ENCODE measurements at regions not wholly inside any gene's neighbourhood (a gene's known extent, or its start where the extent isn't known, plus 50 kb on each side); places are given as distances from the start of the nearest gene placed in this dataset.

DNA sequence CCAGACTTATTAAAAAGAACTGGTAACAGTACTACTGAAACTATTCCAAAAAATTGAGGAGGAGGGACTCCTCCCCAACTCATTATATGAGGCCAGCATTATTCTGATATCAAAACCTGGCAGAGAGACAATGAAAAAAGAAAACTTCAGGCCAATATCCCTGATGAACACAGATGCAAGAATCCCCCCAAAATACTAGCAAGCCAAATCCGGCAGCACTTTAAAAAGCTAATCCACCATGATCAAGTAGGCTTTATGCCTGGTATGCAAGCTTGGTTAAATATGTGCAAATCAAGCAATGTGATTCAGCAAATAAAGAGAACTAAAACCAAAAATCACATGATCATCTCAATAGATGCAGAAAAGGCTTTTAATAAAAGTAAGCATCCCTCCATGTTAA lies 2271.0 kb upstream of the C9orf72 start:
- TF ChIP-seq, protein P1, sequence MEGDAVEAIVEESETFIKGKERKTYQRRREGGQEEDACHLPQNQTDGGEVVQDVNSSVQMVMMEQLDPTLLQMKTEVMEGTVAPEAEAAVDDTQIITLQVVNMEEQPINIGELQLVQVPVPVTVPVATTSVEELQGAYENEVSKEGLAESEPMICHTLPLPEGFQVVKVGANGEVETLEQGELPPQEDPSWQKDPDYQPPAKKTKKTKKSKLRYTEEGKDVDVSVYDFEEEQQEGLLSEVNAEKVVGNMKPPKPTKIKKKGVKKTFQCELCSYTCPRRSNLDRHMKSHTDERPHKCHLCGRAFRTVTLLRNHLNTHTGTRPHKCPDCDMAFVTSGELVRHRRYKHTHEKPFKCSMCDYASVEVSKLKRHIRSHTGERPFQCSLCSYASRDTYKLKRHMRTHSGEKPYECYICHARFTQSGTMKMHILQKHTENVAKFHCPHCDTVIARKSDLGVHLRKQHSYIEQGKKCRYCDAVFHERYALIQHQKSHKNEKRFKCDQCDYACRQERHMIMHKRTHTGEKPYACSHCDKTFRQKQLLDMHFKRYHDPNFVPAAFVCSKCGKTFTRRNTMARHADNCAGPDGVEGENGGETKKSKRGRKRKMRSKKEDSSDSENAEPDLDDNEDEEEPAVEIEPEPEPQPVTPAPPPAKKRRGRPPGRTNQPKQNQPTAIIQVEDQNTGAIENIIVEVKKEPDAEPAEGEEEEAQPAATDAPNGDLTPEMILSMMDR (IDR thresholded peaks at IDR 0.05; ENCODE audit: low read depth, low read length): no peak
- Histone ChIP-seq H3K36me3 (no peaks in the 10 kb centered on the region), H3K4me3 (ENCODE audit: low read depth, low read length) (no peak overlapping the region), H3K27me3 (no peaks in the 10 kb centered on the region), H3K4me1 (no peaks in the 10 kb centered on the region; the same call in 1 of the 2 replicates), H3K9me3 (no peaks in the 10 kb centered on the region; the same call in none of the 2 replicates)
- no peak for DNase-seq

DNA sequence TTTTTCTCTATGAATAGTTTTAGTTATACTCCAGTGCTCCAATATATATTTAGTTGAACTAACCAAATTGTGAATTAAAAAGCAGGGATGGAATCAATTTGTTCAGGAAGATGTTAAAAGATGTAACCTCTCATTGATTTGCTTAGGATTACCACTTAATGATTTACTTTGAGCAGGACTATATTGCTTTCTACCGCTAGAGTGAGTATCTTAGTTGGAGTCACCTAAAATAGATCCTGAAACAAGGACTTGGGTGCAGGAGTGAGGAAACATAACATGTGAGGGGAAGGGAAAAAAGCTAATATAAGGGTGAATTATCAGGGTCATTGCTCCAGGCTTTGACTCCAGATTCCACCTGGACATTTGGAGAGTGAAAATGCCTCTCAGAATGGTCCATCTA lies 2277.4 kb upstream of the C9orf72 start:
- DNase-seq: no peak
- H3K27me3 ChIP-seq: no peaks in the 10 kb centered on the region
- no peaks in the 10 kb centered on the region; the same call in 1 of the 2 replicates for H3K4me1 ChIP-seq
- H3K36me3 ChIP-seq: no peaks in the 10 kb centered on the region
- no peaks in the 10 kb centered on the region; the same call in none of the 2 replicates for H3K9me3 ChIP-seq
- no peak overlapping the region for H3K4me3 ChIP-seq (ENCODE audit: low read depth, low read length)
- TF ChIP-seq, protein P1 (IDR thresholded peaks at IDR 0.05; ENCODE audit: low read depth, low read length): no peak

DNA sequence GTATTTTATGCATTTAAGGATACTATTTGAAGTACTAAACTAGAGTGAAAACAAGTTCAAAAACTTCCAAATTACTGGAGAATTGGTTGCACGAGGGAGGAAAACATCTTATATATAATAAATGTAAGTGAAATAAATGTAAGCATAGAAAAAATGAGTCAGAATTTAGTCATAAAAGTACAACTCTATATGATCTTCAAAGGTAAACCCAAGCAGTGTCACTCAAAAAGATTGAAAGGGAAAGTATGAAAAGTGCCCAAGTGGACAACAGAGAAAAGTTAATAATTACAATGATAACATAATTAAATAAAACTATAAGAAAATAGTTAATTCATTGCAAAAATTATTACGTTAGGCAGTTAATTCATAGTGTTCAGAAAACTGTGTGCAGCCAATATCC lies 2288.5 kb upstream of the C9orf72 start:
- H3K9me3 ChIP-seq: no peaks in the 10 kb centered on the region

DNA sequence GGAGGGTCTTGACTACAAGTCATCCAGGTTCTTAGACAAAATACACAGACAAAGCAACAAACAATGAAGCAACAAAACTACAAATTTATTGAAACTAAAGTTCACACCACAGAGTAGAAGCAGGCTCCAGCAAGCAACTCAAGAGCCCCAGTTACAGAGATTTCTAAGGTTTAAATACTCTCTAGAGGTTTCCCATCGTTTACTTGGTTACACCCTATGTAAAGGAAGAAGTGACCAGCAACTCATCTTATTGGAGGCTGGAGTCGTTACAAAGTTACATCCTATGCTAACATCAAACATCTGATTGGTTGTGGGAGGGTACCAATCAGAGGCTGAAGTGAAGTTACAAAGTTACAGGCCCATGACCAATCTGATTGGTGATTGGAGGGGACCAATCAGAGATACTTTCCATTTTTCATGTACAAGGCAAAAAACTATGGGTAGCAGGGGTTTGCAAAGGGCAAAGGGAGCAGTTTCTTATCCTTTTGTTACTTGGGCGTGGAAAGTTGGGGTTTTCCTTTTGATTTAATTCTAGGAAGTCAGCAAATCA lies 2292.6 kb upstream of the C9orf72 start:
- H3K4me1 ChIP-seq: no peaks in the 10 kb centered on the region
- no peaks in the 10 kb centered on the region for H3K36me3 ChIP-seq
- DNase-seq: no peak
- H3K27me3 ChIP-seq: no peaks in the 10 kb centered on the region
- no peaks in the 10 kb centered on the region for H3K9me3 ChIP-seq
- no peak overlapping the region for H3K4me3 ChIP-seq (ENCODE audit: low read depth, low read length)
- TF ChIP-seq, protein P1 (IDR thresholded peaks at IDR 0.05; ENCODE audit: low read depth, low read length): no peak

More for the DNA sequence above, 2288.5 kb upstream of the C9orf72 start:
- TF ChIP-seq, protein P1 (IDR thresholded peaks at IDR 0.05; ENCODE audit: low read depth, low read length): no peak
- Histone ChIP-seq H3K4me3 (ENCODE audit: low read depth, low read length) (no peak overlapping the region), H3K27me3 (no peaks in the 10 kb centered on the region), H3K4me1 (no peaks in the 10 kb centered on the region), H3K36me3 (no peaks in the 10 kb centered on the region)
- no peak for DNase-seq

DNA sequence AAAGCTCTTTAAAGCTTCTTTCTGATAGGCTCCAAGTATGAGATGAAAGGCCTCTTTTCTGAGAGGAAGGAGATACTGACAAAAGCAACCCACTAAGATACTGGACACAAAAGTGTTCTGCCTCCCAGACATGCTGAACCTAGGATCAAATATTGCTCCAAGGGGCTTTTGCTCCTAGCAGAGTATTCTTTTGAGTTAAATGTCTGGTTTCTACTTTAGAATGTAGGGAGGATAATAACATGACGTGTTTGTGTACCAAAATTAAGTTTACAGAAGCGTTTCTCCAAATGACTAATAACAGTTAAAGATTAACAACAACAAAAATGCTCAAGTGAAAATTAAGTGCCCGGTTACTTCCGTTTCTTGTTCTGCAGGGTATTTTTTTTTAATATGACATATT lies 2293.3 kb upstream of the C9orf72 start:
- TF ChIP-seq, protein P1 (IDR thresholded peaks at IDR 0.05; ENCODE audit: low read depth, low read length): no peak
- H3K9me3 ChIP-seq: no peaks in the 10 kb centered on the region
- H3K4me1 ChIP-seq: no peaks in the 10 kb centered on the region
- no peaks in the 10 kb centered on the region for H3K27me3 ChIP-seq
- no peak for DNase-seq
- H3K36me3 ChIP-seq: no peaks in the 10 kb centered on the region
- no peak overlapping the region for H3K4me3 ChIP-seq (ENCODE audit: low read depth, low read length)

DNA sequence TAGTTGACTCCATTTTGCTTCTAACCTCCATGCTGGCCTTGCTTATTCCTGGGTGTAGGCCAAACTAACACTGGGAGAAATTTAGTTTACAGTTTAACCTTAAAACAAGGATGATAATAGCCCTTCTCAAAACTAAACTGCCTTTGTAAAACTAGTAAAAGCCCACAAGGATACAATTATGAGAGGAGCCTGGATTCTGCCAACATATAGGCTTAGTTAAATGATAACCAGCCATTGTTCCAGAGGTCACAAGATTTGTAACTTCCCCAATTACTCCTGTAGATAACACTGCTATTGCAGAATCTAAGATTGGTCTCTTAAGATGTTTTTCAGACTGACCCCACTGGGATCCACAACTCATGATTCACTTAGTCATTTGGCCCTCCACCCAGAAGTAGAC lies 2300.3 kb upstream of the C9orf72 start:
- no peaks in the 10 kb centered on the region for H3K27me3 ChIP-seq
- no peak overlapping the region for H3K4me3 ChIP-seq (ENCODE audit: low read depth, low read length)
- H3K4me1 ChIP-seq: no peaks in the 10 kb centered on the region
- DNase-seq: no peak
- no peaks in the 10 kb centered on the region for H3K36me3 ChIP-seq
- H3K9me3 ChIP-seq: no peaks in the 10 kb centered on the region
- TF ChIP-seq, protein P1 (IDR thresholded peaks at IDR 0.05; ENCODE audit: low read depth, low read length): no peak
